ENCODE measurements at regions not wholly inside any gene's neighbourhood (a gene's known extent, or its start where the extent isn't known, plus 50 kb on each side); places are given as distances from the start of the nearest gene placed in this dataset.
A peak's percentile ranks its signal among the peaks of the same experiment; 100 is the strongest.

DNA sequence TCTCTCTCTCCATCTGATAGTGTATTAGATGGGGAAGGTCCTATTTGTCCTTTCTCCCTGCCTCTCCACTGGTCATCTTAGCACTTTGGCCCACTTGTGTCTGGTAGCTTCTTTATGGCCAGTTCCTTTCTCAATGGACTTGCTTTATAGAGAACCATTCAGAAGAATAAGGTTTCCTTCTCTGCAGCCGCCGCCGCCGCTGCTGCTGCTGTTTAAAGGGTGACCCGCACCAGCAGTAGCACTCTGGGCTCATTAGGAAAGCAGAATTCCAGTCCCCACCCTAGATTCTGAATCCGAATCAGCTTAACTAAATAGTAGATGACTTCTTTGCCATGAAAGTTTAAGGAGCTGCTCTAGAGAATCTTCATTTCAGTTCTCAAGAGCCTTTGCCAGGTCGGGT lies 490.2 kb downstream of the FOXO1 start:
- DNase-seq, result no peak

DNA sequence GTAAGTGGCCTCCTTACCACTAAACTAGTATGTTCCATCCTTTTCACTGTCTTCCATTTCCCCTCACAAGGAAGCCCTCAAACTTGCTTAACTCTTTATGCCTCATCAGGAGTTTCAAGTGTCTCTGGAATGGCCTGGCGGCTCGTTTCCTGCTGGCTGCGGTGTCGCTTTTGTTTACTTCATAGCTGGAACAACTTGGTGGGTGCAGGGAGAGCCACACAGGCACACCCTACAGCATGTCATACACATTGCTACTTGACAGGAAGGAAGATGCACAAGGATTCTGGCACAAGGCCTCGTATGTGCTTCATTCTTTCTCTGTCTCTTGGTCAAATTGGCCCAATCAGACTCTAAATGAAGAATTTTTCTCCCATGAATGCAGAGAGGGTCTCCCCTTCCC lies 488.3 kb downstream of the FOXO1 start:
- no peak for DNase-seq

DNA sequence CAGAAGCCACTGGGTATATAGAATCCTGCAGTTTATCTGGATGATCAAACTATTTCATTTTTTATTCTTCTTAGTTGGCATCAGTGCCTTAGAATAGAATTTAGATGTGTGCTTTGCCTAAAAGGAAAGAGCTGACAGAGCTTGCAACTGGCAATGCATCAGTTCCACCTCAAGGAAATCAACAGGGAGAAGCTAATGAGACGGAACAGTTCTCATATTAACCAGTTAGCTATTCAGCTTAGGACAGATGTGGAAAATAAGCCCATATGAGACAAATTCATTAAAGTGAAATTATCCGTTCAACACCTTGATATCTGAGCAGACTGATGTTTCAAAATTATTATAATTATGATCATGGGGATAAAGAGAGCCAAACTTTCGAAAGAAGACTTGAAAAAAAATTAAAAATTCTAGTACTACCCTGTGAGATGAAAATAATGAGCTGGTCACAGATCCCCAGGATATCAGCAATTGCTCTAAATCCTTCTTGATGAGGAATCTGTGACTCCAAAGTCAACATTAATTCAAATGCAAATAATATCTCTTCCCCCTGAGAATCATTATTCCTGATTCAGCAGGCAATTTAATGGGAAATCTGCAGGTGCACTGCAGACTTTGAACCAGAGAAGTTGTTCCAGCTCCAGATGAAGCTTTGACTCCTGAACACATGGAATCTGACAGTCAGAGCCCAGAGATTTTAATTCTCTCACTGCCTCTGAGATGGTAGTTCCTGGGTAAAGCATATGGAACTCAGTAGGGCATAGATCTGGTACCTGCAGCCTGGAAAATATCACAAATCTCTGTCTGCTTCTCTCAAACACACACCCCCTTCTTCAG lies 486.8 kb downstream of the FOXO1 start:
- DNase-seq, result no peak

DNA sequence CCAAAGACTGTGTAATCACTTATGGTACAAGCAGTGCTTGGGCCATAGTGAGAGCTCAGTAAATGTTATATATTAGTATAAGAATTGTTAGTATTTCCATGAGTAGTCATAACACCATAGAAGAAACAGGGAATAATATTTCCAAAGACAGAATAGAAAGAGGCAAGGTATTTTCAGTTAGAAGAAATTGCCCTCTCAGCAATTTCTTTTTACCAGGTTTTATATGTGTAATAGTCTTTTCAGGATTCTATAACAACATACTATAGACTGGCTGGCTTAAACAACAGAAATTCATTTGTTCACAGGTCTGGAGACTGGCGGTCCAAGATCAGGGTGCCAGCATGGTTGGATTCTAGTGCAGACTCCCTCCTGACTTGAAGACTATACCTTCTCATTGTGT lies 485.7 kb downstream of the FOXO1 start:
- no peak for DNase-seq

DNA sequence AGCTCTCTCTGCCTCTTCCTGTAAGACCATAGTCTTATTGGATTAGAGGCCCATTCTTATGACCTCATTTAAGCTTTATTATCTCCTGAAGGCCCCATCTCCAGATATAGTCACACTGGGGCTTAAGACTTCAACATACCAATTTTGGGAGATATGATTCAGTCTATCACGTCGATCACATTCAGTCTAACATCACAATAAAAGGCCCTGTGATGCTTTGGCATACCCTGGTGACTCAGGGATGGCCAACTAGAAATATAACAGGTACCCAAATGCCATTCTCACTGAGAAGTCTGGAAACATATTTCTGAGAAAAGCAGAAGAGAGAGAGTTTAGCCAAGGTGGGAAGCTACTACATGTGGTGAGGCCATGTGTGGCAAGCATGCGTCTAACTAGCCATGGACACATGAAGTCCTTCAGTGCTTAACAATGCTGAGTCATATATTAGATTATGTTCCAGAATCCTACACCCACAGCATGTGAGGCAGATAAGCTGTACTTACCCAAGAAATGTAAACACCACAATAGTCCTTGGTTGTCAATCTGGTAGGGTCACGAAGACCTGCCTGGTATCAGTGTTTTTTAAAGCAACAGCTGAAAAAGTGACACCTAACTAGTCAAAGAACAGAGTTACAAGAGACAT lies 485.1 kb downstream of the FOXO1 start:
- DNase-seq, result no peak

DNA sequence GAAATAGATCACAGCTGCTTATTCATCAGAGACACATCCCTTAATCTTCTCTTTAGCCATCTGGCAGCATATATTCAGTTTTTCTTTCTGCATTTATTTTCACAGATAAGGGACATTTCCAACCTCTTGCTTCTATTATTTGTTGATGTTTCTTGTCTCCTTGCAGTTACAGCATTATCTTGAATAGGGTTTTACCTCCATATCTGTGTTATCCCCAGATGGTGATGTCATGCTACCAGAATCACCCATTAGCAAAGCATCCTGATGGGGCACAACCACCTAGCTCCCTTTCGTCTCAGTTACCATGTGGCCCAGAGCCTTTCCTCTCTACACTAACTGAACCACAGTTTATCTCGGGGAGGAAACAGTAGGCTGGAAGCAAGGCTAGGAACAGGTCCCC lies 483.9 kb downstream of the FOXO1 start:
- DNase-seq, result no peak

DNA sequence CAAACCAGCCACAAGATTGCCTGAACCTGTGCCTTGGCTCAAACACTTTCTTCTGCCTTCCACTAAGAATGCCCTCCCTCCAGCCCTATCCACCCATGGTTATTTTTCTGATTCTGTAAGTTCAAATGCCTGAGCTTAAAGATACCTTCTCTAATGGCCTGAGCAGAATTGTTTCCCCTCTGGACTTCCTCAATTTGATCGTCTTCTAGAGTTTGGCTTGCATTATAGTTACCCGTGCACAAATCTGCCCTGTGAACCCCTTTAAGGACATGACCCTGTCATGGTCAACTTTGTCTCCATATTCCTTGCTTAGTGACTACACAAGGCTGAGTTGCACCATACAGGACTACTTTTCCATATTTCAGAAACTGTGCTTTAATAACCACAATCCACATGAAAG lies 481.0 kb downstream of the FOXO1 start:
- no peak for DNase-seq

DNA sequence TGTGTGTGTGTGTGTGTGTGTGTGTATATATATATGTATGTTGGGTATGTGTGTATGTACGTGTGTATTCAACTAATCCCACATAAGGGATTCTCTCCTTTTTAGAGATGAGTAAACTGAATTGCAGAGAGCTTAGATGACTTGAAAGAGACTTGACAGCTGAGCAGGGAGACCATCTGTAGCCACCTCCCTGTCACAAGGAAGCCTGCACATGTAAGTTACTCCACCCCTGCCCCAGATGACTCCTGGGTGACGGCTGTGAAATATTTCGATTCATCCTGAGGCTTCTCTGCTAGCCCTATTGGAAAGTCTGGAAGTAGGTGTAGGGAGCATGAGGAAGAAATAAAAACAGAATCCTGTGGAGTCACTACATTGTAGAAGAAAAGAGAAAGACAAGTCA lies 480.4 kb downstream of the FOXO1 start:
- DNase-seq, result no peak

DNA sequence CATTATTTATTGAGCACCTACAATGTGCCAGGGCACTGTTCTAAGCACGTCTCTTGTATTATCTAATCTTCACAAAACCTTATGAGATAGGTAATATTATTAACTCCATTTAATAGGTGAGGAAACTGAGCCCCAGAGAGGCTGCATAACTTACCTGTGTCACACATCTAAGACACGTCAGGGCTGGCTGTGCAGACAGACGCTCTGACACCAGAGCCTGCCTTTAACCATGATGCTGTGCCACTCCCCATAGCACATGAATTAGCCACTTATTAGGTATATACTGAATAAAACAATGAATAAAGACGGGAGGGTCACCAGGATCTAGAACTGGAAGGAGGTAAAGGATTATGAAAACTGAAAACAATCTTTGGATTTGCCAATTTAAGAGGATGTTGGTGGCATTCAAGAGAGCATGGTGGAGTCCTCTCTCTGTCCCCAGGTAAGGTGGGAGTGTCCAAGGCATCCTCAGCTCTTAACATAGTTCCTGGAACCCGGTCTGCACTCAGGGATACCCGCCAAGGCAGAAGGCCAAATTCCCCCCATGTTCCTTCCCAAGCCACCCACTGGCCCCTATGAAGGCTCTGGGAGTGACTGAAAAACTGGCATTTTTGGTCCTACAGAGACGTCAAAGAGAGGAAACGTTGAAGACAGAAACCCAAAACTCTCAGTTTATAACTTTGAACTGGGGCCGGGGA lies 479.7 kb downstream of the FOXO1 start:
- DNase-seq, result no peak

DNA sequence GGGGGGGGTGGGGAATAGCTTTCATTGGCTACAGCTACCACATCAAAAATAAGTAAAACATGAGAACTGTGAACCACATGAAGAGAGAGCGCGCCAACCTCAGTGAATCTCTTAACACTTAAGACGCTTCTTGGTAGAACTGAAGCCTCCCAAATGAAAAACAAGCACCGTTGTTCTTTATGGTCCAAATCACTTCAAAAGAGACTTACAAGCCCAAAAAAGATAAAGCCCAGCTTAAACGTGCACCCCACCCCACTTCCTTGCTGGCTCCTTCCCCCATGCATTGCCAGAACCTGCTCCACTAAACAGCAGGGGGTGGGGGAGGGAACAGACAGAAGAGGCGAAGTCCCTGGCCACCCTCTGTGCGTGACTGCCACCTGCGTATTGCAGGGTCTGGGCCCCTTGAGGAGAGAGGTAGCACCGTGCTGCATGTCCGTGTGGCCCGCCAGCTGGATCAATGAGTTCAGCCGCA lies 479.1 kb downstream of the FOXO1 start:
- no peak for DNase-seq

DNA sequence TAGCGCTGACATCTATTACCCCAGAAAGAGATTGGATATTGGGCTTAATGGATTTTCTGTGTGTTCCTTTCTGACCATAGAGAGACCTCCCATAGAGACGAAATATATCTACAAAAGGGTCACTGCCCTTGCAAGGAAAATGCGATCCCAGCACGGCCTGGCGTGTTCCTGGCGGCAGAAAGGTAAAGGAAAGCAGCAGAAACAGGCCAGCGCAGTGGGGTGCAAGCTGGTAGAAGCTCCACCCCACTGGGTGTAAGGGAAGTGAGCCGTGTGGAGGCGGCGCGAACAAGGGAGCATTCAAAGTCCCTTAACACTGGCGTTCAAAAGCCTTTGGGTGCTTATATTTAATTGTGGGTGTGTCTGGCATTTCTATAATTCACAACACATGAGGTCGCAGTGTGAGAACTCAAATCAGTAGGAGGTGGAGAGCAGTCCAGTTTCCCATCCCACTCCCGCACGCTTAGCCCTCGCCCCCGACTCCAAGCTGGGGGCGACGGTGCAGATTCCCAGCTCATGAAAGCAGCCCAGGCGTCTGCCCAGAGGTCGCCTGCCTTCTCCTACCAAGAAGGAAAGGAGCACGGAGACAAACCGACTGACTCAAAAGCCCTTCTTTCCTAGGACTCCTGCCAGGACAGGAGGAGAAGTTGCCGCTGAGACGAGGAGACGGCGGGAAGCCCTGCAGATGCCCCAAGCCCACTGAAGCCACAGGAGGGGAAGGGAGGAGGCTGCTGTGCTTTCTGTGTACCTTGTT lies 478.4 kb downstream of the FOXO1 start:
- DNase-seq, result peak; percentile 50

DNA sequence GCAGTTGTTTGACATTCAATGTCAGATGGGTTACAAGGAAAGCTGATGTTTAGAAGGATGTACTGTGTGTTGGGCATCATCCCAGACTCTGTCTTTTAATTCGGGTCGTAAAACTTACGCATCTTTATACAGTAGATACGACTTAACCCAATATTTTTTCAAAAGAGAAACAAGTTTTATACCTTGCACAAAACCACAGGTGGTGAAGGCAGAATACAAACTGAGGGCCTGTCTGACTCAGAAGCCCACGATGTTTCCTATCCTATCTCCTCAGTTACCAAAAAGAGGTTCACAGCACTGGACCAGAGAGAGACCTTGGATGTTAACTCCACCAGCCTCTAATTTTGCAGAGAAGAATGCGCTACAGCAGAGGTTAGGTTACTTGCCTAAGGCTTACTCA lies 477.0 kb downstream of the FOXO1 start:
- DNase-seq, result peak; percentile 36

DNA sequence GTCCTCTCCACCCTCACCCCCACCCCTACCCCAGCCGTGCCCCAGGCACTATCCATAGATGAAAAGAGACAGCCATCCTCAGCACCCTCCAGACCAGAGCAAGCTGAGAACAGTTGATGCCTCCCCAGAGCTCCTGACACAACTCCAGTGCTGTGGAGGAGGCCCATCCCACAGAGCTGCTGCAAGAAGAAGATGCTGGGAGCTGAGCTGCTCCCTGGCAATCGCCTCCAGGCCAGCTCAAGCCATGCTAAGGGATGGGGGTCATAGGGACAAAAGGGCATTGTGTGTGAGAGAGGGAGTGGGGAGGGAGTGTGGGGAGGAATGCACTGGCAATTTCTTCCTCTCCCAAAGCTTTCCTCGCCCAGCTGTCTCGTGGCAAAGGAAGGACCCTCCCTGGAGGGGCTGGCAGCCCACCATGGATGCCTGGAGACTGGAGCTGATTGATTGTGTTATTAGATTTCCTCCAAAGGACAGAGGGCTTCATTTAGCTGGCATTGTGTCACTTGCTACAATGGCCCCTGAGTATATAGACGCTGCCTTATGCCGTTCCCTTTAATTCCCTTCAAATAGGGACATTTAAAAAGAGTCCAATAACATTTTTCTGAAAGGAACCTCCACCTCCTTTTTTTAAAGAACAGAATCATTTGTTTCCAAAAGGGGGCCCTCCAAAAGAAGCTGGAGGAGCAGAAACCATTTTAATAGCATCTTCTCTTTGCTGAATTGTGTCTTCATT lies 476.4 kb downstream of the FOXO1 start:
- peak; percentile 79 for DNase-seq

DNA sequence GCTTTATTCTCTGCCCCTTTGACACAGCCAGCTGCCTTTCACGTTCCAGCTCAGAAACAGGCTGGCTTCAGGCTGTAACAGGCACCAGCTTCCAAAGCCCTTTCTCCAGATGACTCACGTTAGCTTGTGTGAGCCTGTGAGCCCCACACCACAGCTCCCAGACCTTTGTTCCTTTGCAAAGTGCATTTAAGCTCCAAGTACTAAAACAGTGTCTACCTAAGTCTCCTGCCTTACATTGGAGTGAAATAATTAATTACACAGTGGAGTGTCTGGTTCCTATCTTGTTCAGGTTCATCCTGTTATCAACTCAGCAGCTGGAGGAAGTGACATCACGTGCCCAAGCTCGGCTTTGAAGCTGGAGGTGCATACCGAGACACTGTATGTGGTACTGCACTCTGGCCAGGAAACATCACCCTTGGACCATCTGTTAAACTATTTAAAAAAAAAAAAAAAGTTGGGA lies 475.8 kb downstream of the FOXO1 start:
- DNase-seq, result peak; percentile 82

DNA sequence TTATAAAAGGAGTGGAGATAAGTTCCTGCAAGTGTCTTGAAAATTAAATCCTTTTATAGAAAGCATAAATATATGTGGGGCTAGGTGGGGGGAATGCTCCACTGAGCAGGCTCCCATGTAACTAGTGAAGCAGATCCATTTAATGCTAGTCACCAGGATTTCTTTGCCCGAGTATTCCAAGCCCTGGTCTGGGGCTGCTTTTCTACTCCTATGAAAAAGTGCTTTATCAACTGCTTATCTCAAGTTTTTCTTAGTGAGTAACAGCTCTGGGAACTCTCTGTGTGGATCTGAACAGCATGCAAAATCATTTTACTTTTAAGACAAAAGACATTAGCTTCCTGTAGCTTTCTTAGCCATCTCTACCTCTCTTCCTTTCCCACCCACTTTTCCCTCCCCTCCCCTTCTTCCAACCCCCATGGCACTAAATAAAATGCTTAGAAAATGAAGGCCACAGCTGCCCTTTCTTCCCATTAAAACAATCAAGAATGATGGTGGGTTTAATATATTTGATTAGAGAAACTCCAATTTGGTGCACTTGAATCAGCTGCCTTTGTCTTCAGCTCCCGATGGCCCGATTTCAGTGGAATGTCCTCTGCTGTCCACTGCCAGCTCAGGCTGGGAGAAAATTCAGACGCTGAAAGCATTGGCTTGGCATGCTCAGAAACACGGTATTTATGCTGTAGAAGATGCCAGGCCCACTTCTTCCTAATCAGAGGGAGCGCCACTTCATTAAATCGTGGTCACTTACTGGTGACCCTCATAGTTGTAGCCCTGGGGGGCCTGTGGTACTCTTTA lies 475.1 kb downstream of the FOXO1 start:
- DNase-seq, result peak; percentile 47

DNA sequence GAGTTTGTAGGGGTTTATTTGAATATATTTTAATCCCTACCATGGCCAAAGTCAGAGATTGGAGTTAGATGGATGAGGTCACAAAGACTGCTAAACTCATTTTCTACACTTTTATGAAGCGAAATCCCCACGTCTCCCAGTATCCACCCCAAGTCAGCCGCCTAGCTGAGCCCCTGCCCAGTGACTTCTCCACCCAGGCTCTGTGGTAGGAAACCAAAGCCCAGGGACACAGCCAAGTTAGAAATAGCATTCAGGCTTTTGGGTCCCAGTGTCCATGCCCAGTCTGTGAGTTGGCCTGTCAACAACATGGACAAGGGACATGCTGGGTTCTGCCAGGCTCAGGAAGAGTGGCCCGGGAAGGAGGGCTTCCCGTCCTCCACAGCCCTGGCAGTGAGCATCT lies 474.0 kb downstream of the FOXO1 start:
- no peak for DNase-seq

DNA sequence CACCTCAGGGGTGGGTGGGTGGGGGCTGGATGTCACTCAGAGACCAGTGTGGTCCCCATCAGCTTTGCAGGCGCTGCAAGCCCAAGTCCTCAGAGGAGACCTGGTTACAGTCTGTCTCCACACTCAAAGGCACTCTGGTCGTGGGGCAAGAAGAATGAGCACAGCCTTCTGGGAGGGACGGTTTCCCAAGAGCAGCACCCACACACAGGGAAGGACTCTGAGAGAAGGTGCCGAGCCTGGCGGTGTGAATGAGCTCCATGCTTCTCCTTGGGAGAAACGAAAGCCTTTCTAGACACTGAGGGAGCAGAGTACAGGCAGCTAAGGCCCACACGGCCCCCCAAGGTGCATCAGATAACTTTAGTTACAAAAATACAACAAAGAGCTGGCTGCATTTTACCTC lies 473.6 kb downstream of the FOXO1 start:
- DNase-seq, result no peak

DNA sequence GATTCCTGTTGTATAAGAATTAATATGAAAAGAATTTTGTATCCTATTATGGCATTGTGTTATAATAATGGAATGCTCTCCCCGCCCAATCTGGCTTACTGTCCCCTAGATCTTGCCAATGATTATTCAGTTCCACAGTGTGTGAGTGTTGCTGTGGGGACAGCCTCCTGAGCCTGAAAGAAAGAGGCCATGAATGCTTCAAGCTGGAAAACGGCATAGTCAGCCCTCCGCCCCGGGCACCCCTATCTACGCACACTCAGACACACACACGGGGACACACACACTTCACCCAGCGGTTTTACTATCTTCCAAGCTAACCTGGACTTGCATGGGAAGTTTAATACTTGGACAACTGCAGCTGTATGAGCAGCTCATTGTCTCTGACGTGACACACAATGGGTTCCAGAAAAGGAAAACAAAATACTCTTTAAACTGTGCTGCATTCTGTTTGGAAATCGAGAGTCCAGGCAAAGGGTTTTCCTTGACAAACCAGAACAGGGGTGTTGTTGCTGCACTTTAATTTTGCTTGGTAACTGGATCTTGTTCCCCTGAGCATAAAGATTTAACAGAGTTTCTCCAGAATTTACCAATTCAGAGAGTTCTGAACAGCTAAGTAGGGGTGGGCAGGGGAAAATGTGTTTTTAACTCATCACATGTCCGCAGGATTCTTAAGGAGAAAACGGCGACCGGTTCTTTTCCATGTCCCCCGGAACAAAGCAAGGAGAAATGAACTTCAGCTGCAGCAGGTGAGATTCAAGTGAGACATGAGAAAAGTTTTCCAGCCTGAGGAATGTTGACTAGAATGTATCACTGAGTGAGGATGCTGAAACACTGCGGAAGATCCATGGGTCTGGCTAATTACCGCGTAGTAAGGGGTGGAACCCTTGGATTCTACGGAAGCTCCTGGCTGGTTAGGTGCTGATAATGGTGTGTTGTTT lies 472.9 kb downstream of the FOXO1 start:
- peak; percentile 52 for DNase-seq

DNA sequence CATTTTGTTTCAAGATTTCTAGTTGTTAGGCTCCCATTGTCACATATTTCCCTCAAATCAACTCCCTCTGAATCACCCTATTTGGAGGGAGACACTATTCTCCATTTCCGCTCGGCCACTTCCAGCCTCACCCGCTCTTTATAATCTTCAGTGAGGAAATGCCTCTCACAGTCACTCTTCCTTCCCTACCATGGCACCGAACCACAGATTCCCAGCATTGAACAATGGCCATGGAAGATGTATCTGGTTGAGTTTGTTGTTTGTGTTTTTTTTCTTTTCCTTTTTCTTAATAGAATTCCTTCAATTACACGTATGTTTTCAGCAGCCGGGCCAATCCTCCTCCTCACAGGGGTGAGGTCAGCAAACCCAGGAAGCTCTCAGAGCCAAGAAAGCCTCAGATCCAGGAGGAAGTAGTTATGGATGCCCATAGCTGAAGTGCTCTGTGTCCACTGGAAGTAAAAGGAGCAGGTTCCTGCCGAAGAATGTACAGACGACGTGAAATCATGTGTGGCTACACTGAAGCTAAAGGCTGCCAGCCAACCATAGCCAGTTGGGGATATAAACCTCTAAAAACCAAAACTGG lies 472.1 kb downstream of the FOXO1 start:
- DNase-seq, result no peak

DNA sequence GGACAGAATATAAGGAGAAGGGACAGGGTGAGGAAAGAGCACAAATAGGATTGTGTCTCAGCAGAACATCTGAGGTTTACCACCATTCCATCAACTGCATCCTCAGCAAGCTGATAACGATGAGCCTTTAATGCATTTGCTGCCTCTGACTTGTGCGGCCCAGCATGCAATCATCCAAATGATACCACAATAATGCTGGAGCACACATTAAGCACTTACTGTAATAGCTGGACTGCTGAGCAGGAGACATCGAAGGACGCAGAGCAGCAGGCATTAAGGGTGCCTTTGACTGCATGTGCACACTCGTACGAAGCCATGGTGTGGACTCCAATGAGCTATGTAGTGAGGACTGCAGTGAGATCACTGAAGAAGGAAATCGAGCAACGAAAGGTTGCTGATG lies 469.4 kb downstream of the FOXO1 start:
- DNase-seq, result no peak

All from eye (tissue), 1 donor.